Lower lobe of right lung (tissue), 2 donors: ENCODE measurements at regions not wholly inside any gene's neighbourhood (a gene's known extent, or its start where the extent isn't known, plus 50 kb on each side); places are given as distances from the start of the nearest gene placed in this dataset.
"Not testable (repeated sequence)": the region's sequence is repeated elsewhere in the genome, so short reads cannot be mapped to it uniquely, and the experiment has no call there.

ENCODE experiments used
- ATAC-seq, 2 donors: fragments of 200-7000 bp; cut with Tn5 transposase; one replicate each; pipeline ENCODE4 v1.9.1; 2020 to 2022; ENCODE audit warnings: mild to moderate bottlenecking in 2 of 2, moderate library complexity in 2 of 2
- DNase-seq: peaks from one replicate; pipeline ENCODE4 v3.0.0-alpha.2; 2020
- H3K27ac ChIP-seq: fragments of 200-600 bp; one replicate; pipeline ENCODE4 v1.8.0; 2022
- H3K27me3 ChIP-seq: fragments of 200-600 bp; one replicate; pipeline ENCODE4 v1.8.0; 2022; ENCODE audit warnings: low read depth
- H3K36me3 ChIP-seq: fragments of 200-600 bp; one replicate; pipeline ENCODE4 v1.8.0; 2022; ENCODE audit warnings: mild to moderate bottlenecking
- H3K4me1 ChIP-seq: fragments of 200-600 bp; one replicate; pipeline ENCODE4 v1.8.0; 2022
- H3K4me3 ChIP-seq: fragments of 200-600 bp; one replicate; pipeline ENCODE4 v1.8.0; 2022; ENCODE audit warnings: mild to moderate bottlenecking
- H3K9me3 ChIP-seq: fragments of 200-600 bp; one replicate; pipeline ENCODE4 v1.8.0; 2022
- CTCF ChIP-seq: fragments of 200-600 bp; IDR thresholded peaks from one replicate; pipeline ENCODE4 v1.8.0; 2022; ENCODE audit warnings: antibody characterized with exemption, mild to moderate bottlenecking
- intact Hi-C: fragments of 100-400 bp; cut with DNase I; formaldehyde crosslinking; loops from one replicate; pipeline ENCODE4 v1.11.0; 2022
- donor health status: DM: no; HTN: yes; CAD: no; lungs with severe emphysema.

- H3K27ac ChIP-seq: no peak overlapping the region
- intact Hi-C loops: no loop called here
- TF ChIP-seq CTCF: no peak
- H3K4me1 ChIP-seq: no peaks in the 10 kb centered on the region
- no peaks in the 10 kb centered on the region for H3K36me3 ChIP-seq
- H3K27me3 ChIP-seq: no peaks in the 10 kb centered on the region
- ATAC-seq (no peak), DNase-seq (no peak)
- no peak overlapping the region for H3K4me3 ChIP-seq
- peaks cover 21% of the 10 kb centered on the region for H3K9me3 ChIP-seq
These were observed 115.5 kb downstream of the ZNF736 start for GRCh38 chr7:64429232-64429631.

- ATAC-seq, DNase-seq, H3K4me1 ChIP-seq, H3K27me3 ChIP-seq, H3K4me3 ChIP-seq, intact Hi-C loops, H3K36me3 ChIP-seq, H3K27ac ChIP-seq: not testable (repeated sequence)
- H3K9me3 ChIP-seq: peaks cover 13% of the 10 kb centered on the region
These were observed 111.7 kb downstream of the ZNF736 start for GRCh38 chr7:64425436-64425835.

GRCh38 chr7:64407148-64407547 is 93.4 kb downstream of the ZNF736 start:
- intact Hi-C loops: no loop called here
- Histone ChIP-seq H3K4me3 (no peak overlapping the region), H3K27me3 (no peaks in the 10 kb centered on the region), H3K36me3 (no peaks in the 10 kb centered on the region), H3K9me3 (no peaks in the 10 kb centered on the region), H3K4me1 (no peaks in the 10 kb centered on the region), H3K27ac (no peak overlapping the region)
- ATAC-seq: no peak
- TF ChIP-seq CTCF: no peak
- no peak for DNase-seq
